GM12878 (cell line): ENCODE measurements at regions not wholly inside any gene's neighbourhood (a gene's known extent, or its start where the extent isn't known, plus 50 kb on each side); places are given as distances from the start of the nearest gene placed in this dataset.

Source experiments
- ATAC-seq: fragments of 200-7000 bp; cut with Tn5 transposase; 3 replicates; pipeline ENCODE4 v1.9.1; 2020; ENCODE audit warnings: mild to moderate bottlenecking, moderate library complexity
- BruUV-seq: library from RNA; stranded (reverse); fragments of 400-500 nt; replicated peaks from 2 replicates; lab custom pipeline; 2021; lab: Mats Ljungman, UMichigan
- CTCF ChIA-PET: fragments of 300-600 bp; sonication (Branson Sonifier 250); formaldehyde crosslinking; extraction: SDS; loops from one replicate; lab custom pipeline; 2021; ENCODE audit warnings: inconsistent platforms; lab: Yijun Ruan, JAX
- POLR2A ChIA-PET: fragments of 350-600 bp; formaldehyde crosslinking; extraction: SDS; loops from one replicate; lab custom pipeline; 2021; ENCODE audit warnings: inconsistent platforms; lab: Charles Lee
- RAD21 ChIA-PET: fragments of 300-600 bp; sonication (Branson Sonifier 250); formaldehyde crosslinking; loops from one replicate; lab custom pipeline; 2023; ENCODE audit warnings: antibody characterized with exemption; ENCODE audit not compliant: unreplicated experiment; lab: Charles Lee
- SMC1A ChIA-PET: fragments of 300-600 bp; sonication (Branson Sonifier 250); formaldehyde crosslinking; loops from one replicate; lab custom pipeline; 2023; ENCODE audit not compliant: unreplicated experiment, uncharacterized antibody; lab: Charles Lee
- DNase-seq: peaks from one replicate; pipeline ENCODE4 v3.0.0-alpha.2; 2011; ENCODE audit warnings: low read depth, low spot score
- FAIRE-seq: peaks from 3 replicates; lab custom pipeline; 2011; peaks lifted over from hg19 to GRCh38; lab: Jason Lieb, UNC
- H2AFZ ChIP-seq: 2 replicates; pipeline ENCODE4 v1.6.0; 2011; ENCODE audit warnings: low read depth, low read length, control low read depth; ENCODE audit not compliant: control insufficient read depth
- H3K27ac ChIP-seq: 2 replicates; pipeline ENCODE4 v1.5.1; 2011; ENCODE audit warnings: control low read depth; ENCODE audit not compliant: control insufficient read depth, insufficient read depth
- H3K27me3 ChIP-seq, 2 experiments: replicated peaks in 1 of 2; 2 replicates each; pipeline versions ENCODE4 v1.6.0 to v1.6.1; 2011; ENCODE audit warnings: low read length in 1 of 2; ENCODE audit not compliant: control insufficient read depth in 2 of 2, insufficient read depth in 2 of 2
- H3K36me3 ChIP-seq, 2 experiments: 2 replicates each; pipeline ENCODE4 v1.5.1; 2011; ENCODE audit warnings: low read length in 1 of 2; ENCODE audit not compliant: control insufficient read depth in 2 of 2, insufficient read depth in 2 of 2
- H3K4me1 ChIP-seq: 2 replicates; pipeline ENCODE4 v1.6.1; 2011; ENCODE audit warnings: mild to moderate bottlenecking, low read length, moderate library complexity, mixed read lengths; ENCODE audit not compliant: control insufficient read depth, insufficient read depth
- H3K4me2 ChIP-seq: 2 replicates; pipeline ENCODE4 v1.6.0; 2011; ENCODE audit warnings: control low read depth; ENCODE audit not compliant: control insufficient read depth, insufficient read depth
- H3K4me3 ChIP-seq: fragments of 200-600 bp; sonication (generic); 2 replicates; pipeline ENCODE4 v1.5.1; 2016
- H3K79me2 ChIP-seq: 2 replicates; pipeline ENCODE4 v1.6.0; 2011; ENCODE audit warnings: low read length; ENCODE audit not compliant: control insufficient read depth, insufficient read depth
- H3K9ac ChIP-seq: 2 replicates; pipeline ENCODE4 v1.8.0; 2011; ENCODE audit warnings: low read length, control low read depth, mixed read lengths; ENCODE audit not compliant: control insufficient read depth, insufficient read depth
- H3K9me3 ChIP-seq: replicated peaks from 3 replicates; pipeline ENCODE4 v1.5.1; 2011; ENCODE audit warnings: mild to moderate bottlenecking, low read length; ENCODE audit not compliant: control insufficient read depth, insufficient read depth
- H4K20me1 ChIP-seq: 2 replicates; pipeline ENCODE4 v1.6.0; 2011; ENCODE audit not compliant: control insufficient read depth, insufficient read depth
- ATF3 ChIP-seq: IDR thresholded peaks from 2 replicates; pipeline ENCODE4 v1.6.1; 2011; ENCODE audit warnings: low read depth, mild to moderate bottlenecking, low read length, moderate library complexity, borderline replicate concordance; ENCODE audit errors: extremely low read depth
- BCL3 ChIP-seq: IDR thresholded peaks from 2 replicates; pipeline ENCODE4 v1.6.1; 2011; ENCODE audit warnings: borderline replicate concordance, low read depth, mild to moderate bottlenecking, moderate library complexity, low read length; ENCODE audit not compliant: insufficient read depth, poor library complexity, severe bottlenecking
- CEBPB ChIP-seq, 2 experiments: fragments of 150-350 bp in 1 of 2; IDR thresholded peaks; 2 replicates each; pipeline ENCODE4 v1.6.1; 2012 to 2014; ENCODE audit warnings: low read depth in 2 of 2, low read length in 2 of 2, borderline replicate concordance in 1 of 2, inconsistent platforms in 1 of 2
- CREM ChIP-seq: IDR thresholded peaks from 2 replicates; pipeline ENCODE4 v1.6.1; 2014; ENCODE audit warnings: antibody characterized with exemption, low read depth
- DPF2 ChIP-seq: fragments of 450-650 bp; IDR thresholded peaks from 2 replicates; pipeline ENCODE4 v1.6.1; 2017; ENCODE audit warnings: mild to moderate bottlenecking
- FOXM1 ChIP-seq: IDR thresholded peaks from 2 replicates; pipeline ENCODE4 v1.6.1; 2012; ENCODE audit warnings: low read depth, mild to moderate bottlenecking, inconsistent platforms, low read length, moderate library complexity
- IKZF1 ChIP-seq: fragments of 450-650 bp; conservative IDR thresholded peaks from 2 replicates; pipeline ENCODE4 v1.6.1; 2017; ENCODE audit warnings: antibody characterized with exemption, mild to moderate bottlenecking
- JUNB ChIP-seq: IDR thresholded peaks from 2 replicates; pipeline ENCODE4 v1.6.1; 2016; ENCODE audit warnings: antibody characterized with exemption, mild to moderate bottlenecking
- KLF5 ChIP-seq: fragments of 450-650 bp; IDR thresholded peaks from 2 replicates; pipeline ENCODE4 v1.6.1; 2014; ENCODE audit warnings: mild to moderate bottlenecking; ENCODE audit not compliant: partially characterized antibody
- MTA2 ChIP-seq: fragments of 450-650 bp; IDR thresholded peaks from 2 replicates; pipeline ENCODE4 v1.6.1; 2016; ENCODE audit warnings: low read depth, mild to moderate bottlenecking, moderate library complexity
- MTA3 ChIP-seq: IDR thresholded peaks from 2 replicates; pipeline ENCODE4 v1.6.1; 2012; ENCODE audit warnings: low read length, inconsistent platforms, borderline replicate concordance
- NR2C1 ChIP-seq: fragments of 450-650 bp; IDR thresholded peaks from 2 replicates; pipeline ENCODE4 v1.6.1; 2017; ENCODE audit warnings: antibody characterized with exemption, mild to moderate bottlenecking, moderate library complexity
- NR2C2 ChIP-seq: IDR thresholded peaks from 2 replicates; pipeline ENCODE4 v1.6.1; 2011; ENCODE audit warnings: borderline replicate concordance, low read depth; ENCODE audit not compliant: control insufficient read depth, insufficient read length
- POU2F2 ChIP-seq: IDR thresholded peaks from 3 replicates; pipeline ENCODE4 v1.6.1; 2011; ENCODE audit warnings: low read depth, mild to moderate bottlenecking, low read length, borderline replicate concordance
- SMC3 ChIP-seq: IDR thresholded peaks from 2 replicates; pipeline ENCODE4 v1.6.1; 2011; ENCODE audit warnings: low read length, improper control_type of control experiment, borderline replicate concordance
- SREBF1 ChIP-seq: IDR thresholded peaks from 2 replicates; pipeline ENCODE4 v1.6.1; 2012; ENCODE audit warnings: mild to moderate bottlenecking, low read length
- SUPT20H ChIP-seq: IDR thresholded peaks from 2 replicates; pipeline ENCODE4 v1.6.1; 2011; ENCODE audit warnings: low read depth, mild to moderate bottlenecking, low read length, moderate library complexity, borderline replicate concordance; ENCODE audit not compliant: control insufficient read depth
- TCF7 ChIP-seq: IDR thresholded peaks from 2 replicates; pipeline ENCODE4 v1.6.1; 2014; ENCODE audit warnings: antibody characterized with exemption, borderline replicate concordance
- ZNF217 ChIP-seq: fragments of 450-650 bp; IDR thresholded peaks from 2 replicates; pipeline ENCODE4 v1.6.1; 2017; ENCODE audit warnings: antibody characterized with exemption, mild to moderate bottlenecking
- ZNF24 ChIP-seq: fragments of 450-650 bp; IDR thresholded peaks from 2 replicates; pipeline ENCODE4 v1.6.1; 2017; ENCODE audit warnings: antibody characterized with exemption, mild to moderate bottlenecking
- WGBS: methylation state at CpG from one replicate; pipeline ENCODE4 v1.1.6; 2016; ENCODE audit warnings: low lambda C conversion rate; ENCODE audit not compliant: insufficient replicate concordance, insufficient coverage; ENCODE audit errors: missing lambda C conversion rate; 5-methylcytosine and 5-hydroxymethylcytosine counted together
- in situ Hi-C: fragments of 300-500 bp; cut with MboI; formaldehyde crosslinking; loops from 9 replicates; pipeline ENCODE4 v1.14.3; 2018; ENCODE audit warnings: mixed read lengths
- intact Hi-C: fragments of 100-400 bp; cut with micrococcal nuclease; formaldehyde crosslinking; loops from one replicate; pipeline ENCODE4 v1.14.2; 2022; ENCODE audit not compliant: unreplicated experiment

GRCh38 chr3:168858327-168858726, 762.6 kb upstream of the GOLIM4 start:
- H2AFZ ChIP-seq, result no peak overlapping the region
- H3K4me2 ChIP-seq, result no peak overlapping the region
- no peak for ATAC-seq
- H3K27ac ChIP-seq, result no peak overlapping the region
- WGBS, result 91% methylated on average over 3 of the region's 3 CpGs
- CTCF ChIA-PET, result no interaction called here
- no peaks in the 10 kb centered on the region for H3K27me3 ChIP-seq
- no peaks in the 10 kb centered on the region for H3K9me3 ChIP-seq
- TF ChIP-seq JUNB, result no peak
- TF ChIP-seq NR2C2, result no peak
- no peak for TF ChIP-seq SUPT20H
- TF ChIP-seq TCF7, result no peak
- TF ChIP-seq CEBPB (IDR thresholded peaks at IDR 0.05; ENCODE audit: borderline replicate concordance in 1 of 2, low read depth in 2 of 2, low read length in 2 of 2), result no peak
- TF ChIP-seq IKZF1, result no peak
- TF ChIP-seq KLF5, result no peak
- TF ChIP-seq CREM, result no peak
- TF ChIP-seq SMC3, result no peak
- TF ChIP-seq NR2C1, result no peak
- no peak for TF ChIP-seq FOXM1
- TF ChIP-seq ATF3, result no peak
- TF ChIP-seq SREBF1, result no peak
- no peak for TF ChIP-seq ZNF24
- TF ChIP-seq ZNF217, result no peak
- no peak for TF ChIP-seq BCL3
- no peak for TF ChIP-seq MTA3
- no peak for TF ChIP-seq POU2F2
- TF ChIP-seq DPF2, result no peak
- TF ChIP-seq MTA2, result no peak
- H3K4me3 ChIP-seq, result no peak overlapping the region
- no peak for DNase-seq
- H3K4me1 ChIP-seq, result no peaks in the 10 kb centered on the region
- no peaks in the 10 kb centered on the region for H3K36me3 ChIP-seq
- BruUV-seq, result no TSS peak
- H4K20me1 ChIP-seq, result no peaks in the 10 kb centered on the region
- RAD21 ChIA-PET, result no interaction called here
- H3K79me2 ChIP-seq, result no peaks in the 10 kb centered on the region
- no peak for FAIRE-seq
- intact Hi-C loops, result no loop called here
- SMC1A ChIA-PET, result no interaction called here
- POLR2A ChIA-PET, result no interaction called here
- in situ Hi-C loops, result loop anchor here (10.0 kb wide), 1 partner anchor 814 kb away; no protein-coding TSS in a partner anchor
- no peak overlapping the region for H3K9ac ChIP-seq
